SK-N-DZ (cell line): ENCODE measurements at regions not wholly inside any gene's neighbourhood (a gene's known extent, or its start where the extent isn't known, plus 50 kb on each side); places are given as distances from the start of the nearest gene placed in this dataset.

Experiments used
- DNase-seq: peaks from one replicate; pipeline ENCODE4 v3.0.0-alpha.2; 2015; ENCODE audit warnings: low spot score

GRCh38 chr5:99141534-99142128 is 212.8 kb upstream of the CHD1 start:
- peak; percentile 14 for DNase-seq

DNA sequence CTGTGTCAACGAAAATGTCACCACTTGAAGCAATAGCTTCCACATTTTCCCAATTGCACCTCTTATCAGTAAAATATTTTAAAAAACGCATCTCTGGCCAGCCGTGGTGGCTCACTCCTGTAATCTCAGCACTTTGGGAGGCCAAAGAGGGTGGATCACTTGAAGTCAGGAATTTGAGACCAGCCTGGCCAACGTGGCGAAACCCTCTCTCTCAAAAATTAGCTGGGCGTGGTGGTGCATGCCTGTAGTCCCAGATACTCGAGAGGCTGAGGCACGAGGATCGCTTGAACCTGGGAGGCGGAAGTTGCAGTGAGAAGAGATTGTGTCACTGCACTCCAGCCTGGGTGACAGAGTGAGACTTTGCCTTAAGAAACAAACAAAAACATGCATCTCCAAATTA is 210.1 kb upstream of the CHD1 start:
- no peak for DNase-seq

- DNase-seq = no peak
Observed at GRCh38 chr5:99133921-99134320, 205.1 kb upstream of the CHD1 start.

DNA sequence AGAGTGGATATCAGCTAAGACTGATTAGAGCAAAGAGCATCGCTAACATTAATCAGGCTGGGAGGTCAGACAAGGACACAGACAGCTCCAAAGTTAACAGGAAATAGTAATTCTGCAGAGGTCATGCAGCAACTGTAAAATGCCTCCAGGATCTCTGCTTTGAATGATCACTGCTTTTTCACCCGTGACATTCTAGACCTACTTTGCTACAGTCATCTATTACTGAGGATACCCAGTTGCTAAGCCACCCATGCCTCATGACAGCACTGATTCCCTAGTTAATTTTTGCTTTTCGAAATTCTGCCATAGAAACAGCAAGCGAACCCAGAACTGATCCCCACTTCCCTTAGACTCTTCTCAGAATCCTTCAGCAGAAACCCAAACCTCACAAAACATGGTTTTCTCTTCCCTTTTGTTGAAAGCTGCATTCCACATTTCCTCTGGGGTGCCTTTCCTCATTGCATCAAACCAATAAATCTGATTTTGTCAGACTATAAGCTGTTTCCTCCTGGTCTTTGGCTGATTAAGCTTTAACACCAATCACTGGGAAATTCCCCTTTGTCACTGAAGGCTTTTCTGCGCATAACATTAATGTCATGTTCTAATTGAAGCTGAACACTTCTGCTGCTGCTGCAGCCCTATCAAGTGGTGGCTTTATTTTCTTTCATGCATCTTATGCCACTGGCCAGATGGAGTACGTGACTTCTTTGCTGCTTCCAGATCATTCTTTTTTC is 201.1 kb upstream of the CHD1 start:
- no peak for DNase-seq

DNA sequence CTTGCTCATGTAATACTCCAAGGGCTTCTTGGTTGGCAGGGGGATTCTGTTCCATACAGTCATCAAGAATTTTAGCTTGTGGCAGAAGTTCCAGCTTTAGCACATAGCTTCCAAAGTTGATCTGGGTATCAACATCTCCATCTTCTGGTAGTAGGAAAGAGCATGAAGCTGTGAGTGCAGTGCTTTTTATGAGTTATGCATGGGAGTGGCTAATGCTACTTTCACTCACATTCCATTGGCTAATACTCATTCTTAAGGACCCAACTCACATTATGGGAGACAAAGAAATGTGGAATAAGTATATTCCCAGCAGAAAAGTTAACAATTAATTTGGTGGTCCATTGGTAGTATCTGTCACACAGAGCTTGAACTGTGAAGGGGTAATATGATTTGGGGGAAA is 194.2 kb upstream of the CHD1 start:
- DNase-seq = no peak

DNA sequence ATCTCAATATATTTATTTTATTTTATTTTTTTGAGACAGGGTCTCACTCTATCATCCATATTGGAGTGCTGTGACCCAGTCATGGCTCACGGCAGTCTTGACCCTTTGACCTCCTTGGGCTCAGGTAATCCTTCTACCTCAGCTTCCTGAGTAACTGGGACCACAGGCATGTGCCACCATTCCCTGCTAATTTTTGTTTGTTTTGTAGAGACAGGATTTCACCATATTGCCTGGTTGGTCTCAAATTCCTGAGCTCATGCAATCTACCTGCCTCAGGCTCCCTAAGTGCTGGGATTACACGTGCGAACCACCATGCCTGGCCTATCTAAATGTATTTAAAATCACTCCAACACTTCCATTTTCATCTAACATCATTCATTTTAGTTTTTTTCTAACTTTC is 190.5 kb upstream of the CHD1 start:
- DNase-seq = no peak

GRCh38 chr5:99116526-99116925 is 187.7 kb upstream of the CHD1 start:
- no peak for DNase-seq

- DNase-seq = no peak
Observed at GRCh38 chr5:99109894-99110293, 181.1 kb upstream of the CHD1 start.

GRCh38 chr5:99105216-99105615 is 176.4 kb upstream of the CHD1 start:
- no peak for DNase-seq

DNA sequence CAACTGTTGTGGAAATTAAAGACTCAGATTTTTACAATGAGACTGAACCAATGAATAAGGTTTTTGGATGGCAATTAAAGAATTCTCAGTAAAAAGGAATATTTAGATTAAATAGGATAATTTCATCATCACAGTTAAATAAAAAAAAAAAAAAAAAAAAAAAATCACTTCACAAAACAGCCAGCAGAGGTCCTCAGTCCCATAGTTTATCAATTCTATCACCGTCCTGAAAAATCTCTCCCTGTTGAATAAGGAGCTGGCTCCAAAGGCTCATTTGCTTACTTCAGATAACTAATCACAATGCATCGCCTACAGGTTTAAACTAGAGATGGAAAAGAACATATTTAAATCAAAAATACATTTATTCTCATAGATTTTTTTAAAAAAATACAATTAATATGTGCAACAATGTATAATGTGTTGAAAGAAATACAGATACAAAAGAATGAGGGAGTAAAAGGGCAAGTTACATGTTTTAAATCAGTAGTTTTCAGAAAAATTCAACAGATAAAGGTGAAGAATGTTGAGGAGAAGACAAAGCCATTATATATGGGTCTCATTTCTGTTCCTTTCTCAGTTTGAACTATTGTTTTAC is 175.8 kb upstream of the CHD1 start:
- peak; percentile 50 for DNase-seq

GRCh38 chr5:99102073-99102697 is 173.4 kb upstream of the CHD1 start:
- no peak for DNase-seq

DNA sequence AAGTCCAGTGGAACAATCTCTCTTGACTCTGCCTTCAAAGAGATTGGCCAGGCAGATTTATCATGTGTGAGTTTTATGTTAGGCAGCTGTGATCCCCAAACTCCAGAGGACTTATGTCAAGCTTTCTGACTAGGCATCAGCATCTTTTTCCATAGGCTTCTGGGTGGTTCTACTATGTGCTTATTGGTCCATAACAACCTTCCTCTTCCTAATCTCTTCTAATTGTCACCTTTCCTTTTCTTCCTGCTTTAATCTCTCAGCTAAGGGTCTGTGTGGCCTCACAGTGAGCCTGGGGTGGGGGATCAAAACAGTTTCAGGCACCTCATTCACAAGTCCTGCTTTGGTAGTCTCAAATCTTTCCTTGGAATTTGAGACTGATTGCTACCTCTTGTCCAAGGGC is 170.9 kb upstream of the CHD1 start:
- no peak for DNase-seq

DNA sequence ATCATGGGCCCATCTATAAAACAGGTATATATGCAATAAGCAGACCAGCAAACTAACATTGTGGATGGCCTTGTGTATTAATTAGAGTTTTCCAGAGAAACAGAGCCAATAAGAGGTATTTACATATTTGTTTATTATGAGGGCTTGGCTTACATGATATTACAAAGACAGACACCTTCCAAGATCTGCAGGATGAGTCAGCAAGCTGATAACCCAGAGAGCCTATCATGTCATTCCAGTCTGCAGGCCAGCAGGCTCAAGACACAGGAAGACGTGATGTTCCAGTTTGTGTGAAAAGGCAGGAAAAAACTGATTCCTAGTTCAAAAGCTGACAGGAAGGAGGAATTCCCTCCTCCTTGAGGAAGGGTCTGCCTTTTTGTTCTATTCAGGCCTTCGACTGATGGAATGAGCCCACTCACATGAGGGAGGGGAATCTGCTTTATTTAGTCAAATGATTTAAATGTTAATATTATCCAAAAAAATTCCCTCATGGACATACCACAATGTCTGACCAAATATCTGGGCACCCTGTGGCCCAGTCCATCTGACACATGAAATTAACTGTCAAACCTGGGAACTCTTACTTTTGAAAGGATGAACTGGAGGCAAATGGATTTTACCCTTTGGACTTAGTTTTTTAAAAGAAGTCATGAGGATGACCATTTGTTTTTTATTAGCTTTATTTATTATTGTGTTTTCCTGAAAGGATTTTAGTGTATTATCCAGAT is 161.2 kb upstream of the CHD1 start:
- DNase-seq = no peak

DNA sequence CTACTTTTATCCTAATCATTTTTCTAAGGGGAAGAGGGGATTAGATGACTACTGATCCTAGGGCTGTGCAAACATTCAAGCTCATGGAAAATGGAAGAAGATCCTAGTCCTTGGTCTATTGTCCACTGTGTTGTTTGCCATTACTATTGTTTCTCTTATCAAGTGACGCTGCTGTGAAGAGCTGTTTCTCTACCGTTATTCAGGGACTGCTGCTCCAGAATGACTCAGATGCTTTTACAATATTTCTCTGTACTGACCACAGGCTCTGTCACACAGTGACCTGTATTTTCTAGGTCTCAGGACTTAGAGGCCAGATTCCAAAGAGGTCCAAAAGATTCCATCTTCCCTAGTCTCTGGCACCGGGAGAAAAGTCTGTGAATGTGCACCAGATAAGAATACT is 159.5 kb upstream of the CHD1 start:
- no peak for DNase-seq

DNA sequence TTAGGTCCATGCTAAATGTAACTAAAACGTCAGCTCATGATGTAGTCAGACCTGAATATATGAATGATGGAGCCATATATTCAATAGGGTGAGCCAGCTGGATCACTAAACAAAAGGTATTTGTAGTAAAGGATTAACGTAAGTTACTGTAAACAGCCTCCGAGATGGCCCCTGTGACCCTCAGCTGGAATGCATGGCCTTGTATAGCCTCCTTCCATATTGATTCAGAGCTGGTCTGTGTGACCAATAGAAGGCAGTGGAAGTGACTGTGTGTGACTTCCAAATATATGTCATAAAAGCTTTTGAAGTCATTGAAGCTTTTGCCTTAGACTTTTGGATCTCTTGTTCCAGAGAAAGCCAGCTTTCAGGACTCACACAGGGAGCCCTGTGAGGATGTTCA is 154.4 kb upstream of the CHD1 start:
- no peak for DNase-seq

GRCh38 chr5:99081711-99082110 is 152.9 kb upstream of the CHD1 start:
- no peak for DNase-seq

GRCh38 chr5:99076723-99077640 is 148.2 kb upstream of the CHD1 start:
- DNase-seq = no peak

DNA sequence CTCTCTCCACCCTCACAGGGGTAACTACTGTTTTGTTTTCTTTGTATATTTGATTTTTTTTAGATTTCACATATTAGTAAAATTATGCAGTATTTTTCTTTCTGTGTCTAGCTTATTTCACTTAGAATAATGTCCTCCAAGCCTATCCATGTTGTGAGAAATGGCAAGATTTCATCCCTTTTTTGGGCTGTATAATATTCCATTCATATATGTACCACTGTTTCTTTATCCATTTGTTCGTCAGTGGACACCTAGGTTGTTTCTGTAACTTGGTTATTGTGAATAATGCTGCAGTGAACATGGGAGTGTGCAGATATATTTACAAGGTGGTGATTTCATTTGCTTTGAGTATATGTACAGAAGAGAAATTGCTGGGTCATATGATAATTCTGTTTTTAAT is 144.0 kb upstream of the CHD1 start:
- no peak for DNase-seq

DNA sequence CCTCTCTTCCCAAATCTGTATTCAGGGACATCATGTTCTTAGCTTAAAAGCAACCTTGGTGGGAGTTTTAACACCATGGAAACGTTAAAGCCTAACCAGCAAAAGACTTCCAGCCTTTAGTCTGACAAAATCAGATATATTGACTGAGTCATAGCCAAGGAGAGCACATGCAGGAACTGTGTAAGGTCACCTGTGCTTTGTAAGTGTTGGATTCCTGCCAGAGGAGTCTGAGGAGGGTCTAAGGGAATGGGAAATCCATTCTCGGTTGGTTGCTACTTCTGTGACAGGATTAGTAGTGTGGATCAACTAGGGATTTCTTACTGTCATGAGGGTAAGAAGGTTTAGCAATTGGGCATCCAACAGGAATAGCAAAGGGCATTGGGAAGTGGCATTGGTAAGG is 142.0 kb upstream of the CHD1 start:
- no peak for DNase-seq

DNA sequence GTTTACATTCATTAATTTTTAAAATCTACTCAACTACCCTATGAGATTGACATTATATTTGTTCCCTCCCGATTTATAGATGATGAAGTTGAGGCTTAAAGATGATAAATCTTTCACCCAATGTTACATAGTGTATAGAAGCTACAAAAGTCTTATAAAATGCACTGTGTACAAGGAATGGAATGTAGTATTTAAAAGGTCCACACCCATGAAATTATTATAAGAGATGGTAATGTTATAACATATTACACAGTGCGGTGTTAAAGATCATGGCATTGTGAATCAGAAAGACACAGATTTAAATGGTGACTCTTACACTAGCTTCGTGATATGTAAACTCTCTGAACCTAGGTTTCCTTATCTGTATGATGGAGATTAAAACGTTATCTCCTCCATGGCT is 141.6 kb upstream of the CHD1 start:
- DNase-seq = no peak
